NCI-H1105 (cell line): ENCODE measurements at regions not wholly inside any gene's neighbourhood (a gene's known extent, or its start where the extent isn't known, plus 50 kb on each side); places are given as distances from the start of the nearest gene placed in this dataset.
"Not testable (repeated sequence)": the region's sequence is repeated elsewhere in the genome, so short reads cannot be mapped to it uniquely, and the experiment has no call there.

Experiments used
- DNase-seq: peaks from one replicate; lab custom pipeline; 2025; lab: John Stamatoyannopoulos, UW

- no peak for DNase-seq
Measured at GRCh38 chr4:126526335-126526734, 1106.4 kb upstream of the INTU start.

- DNase-seq: no peak
Measured at GRCh38 chr4:126529997-126530396, 1102.8 kb upstream of the INTU start.

GRCh38 chr4:126530996-126531585 lies 1101.7 kb upstream of the INTU start:
- DNase-seq: no peak

GRCh38 chr4:126532527-126532926 lies 1100.2 kb upstream of the INTU start:
- DNase-seq: no peak

GRCh38 chr4:126533146-126533805 lies 1099.5 kb upstream of the INTU start:
- no peak for DNase-seq

GRCh38 chr4:126539771-126540170 lies 1093.0 kb upstream of the INTU start:
- DNase-seq: no peak

GRCh38 chr4:126541820-126542219 lies 1090.9 kb upstream of the INTU start:
- no peak for DNase-seq

GRCh38 chr4:126544276-126544675 lies 1088.5 kb upstream of the INTU start:
- no peak for DNase-seq

- DNase-seq: not testable (repeated sequence)
Measured at GRCh38 chr4:126546197-126546596, 1086.6 kb upstream of the INTU start.

GRCh38 chr4:126547352-126547751 lies 1085.4 kb upstream of the INTU start:
- no peak for DNase-seq

- no peak for DNase-seq
Measured at GRCh38 chr4:126548890-126549289, 1083.9 kb upstream of the INTU start.

GRCh38 chr4:126552321-126552720 lies 1080.4 kb upstream of the INTU start:
- DNase-seq: no peak

GRCh38 chr4:126553248-126553647 lies 1079.5 kb upstream of the INTU start:
- DNase-seq: no peak

GRCh38 chr4:126558596-126558995 lies 1074.2 kb upstream of the INTU start:
- DNase-seq: no peak

GRCh38 chr4:126559961-126560360 lies 1072.8 kb upstream of the INTU start:
- no peak for DNase-seq

GRCh38 chr4:126560794-126561193 lies 1072.0 kb upstream of the INTU start:
- no peak for DNase-seq

- no peak for DNase-seq
Measured at GRCh38 chr4:126563389-126563788, 1069.4 kb upstream of the INTU start.

GRCh38 chr4:126564283-126564854 lies 1068.4 kb upstream of the INTU start:
- no peak for DNase-seq

GRCh38 chr4:126568652-126569570 lies 1063.8 kb upstream of the INTU start:
- DNase-seq: no peak

- DNase-seq: no peak
Measured at GRCh38 chr4:126572264-126572663, 1060.5 kb upstream of the INTU start.

GRCh38 chr4:126582737-126583136 lies 1050.0 kb upstream of the INTU start:
- no peak for DNase-seq

- no peak for DNase-seq
Measured at GRCh38 chr4:126583509-126583908, 1049.2 kb upstream of the INTU start.

- DNase-seq: no peak
Measured at GRCh38 chr4:126591583-126591982, 1041.2 kb upstream of the INTU start.
